H1 (cell line): ENCODE measurements at regions not wholly inside any gene's neighbourhood (a gene's known extent, or its start where the extent isn't known, plus 50 kb on each side); places are given as distances from the start of the nearest gene placed in this dataset.

Experiments
- CBX8 ChIP-seq: fragments of 300-800, 300-1000 bp; sonication (generic); IDR thresholded peaks from 2 replicates; pipeline ENCODE4 v1.7.1; 2016; ENCODE audit warnings: low read depth, low read length, borderline replicate concordance
- NANOG ChIP-seq: IDR thresholded peaks from 2 replicates; pipeline ENCODE4 v1.6.1; 2011; ENCODE audit warnings: low read length, low read depth, mild to moderate bottlenecking, inconsistent platforms; ENCODE audit not compliant: insufficient read depth, poor library complexity, severe bottlenecking
- SP2 ChIP-seq: IDR thresholded peaks from 2 replicates; pipeline ENCODE4 v1.6.1; 2012; ENCODE audit warnings: mild to moderate bottlenecking, low read length, inconsistent platforms
- TF ChIP-seq, protein P1 (sequence below), 3 experiments: IDR thresholded peaks; 1 replicate in 2 of 3; 2 replicates in 1 of 3; pipeline versions ENCODE4 v1.5.1 to v1.6.1; 2011; ENCODE audit warnings: low read length in 3 of 3, mild to moderate bottlenecking in 3 of 3, inconsistent platforms in 2 of 3, low read depth in 1 of 3, moderate library complexity in 1 of 3; ENCODE audit not compliant: insufficient read depth in 1 of 3; ENCODE audit errors: control extremely low read depth in 1 of 3

DNA sequence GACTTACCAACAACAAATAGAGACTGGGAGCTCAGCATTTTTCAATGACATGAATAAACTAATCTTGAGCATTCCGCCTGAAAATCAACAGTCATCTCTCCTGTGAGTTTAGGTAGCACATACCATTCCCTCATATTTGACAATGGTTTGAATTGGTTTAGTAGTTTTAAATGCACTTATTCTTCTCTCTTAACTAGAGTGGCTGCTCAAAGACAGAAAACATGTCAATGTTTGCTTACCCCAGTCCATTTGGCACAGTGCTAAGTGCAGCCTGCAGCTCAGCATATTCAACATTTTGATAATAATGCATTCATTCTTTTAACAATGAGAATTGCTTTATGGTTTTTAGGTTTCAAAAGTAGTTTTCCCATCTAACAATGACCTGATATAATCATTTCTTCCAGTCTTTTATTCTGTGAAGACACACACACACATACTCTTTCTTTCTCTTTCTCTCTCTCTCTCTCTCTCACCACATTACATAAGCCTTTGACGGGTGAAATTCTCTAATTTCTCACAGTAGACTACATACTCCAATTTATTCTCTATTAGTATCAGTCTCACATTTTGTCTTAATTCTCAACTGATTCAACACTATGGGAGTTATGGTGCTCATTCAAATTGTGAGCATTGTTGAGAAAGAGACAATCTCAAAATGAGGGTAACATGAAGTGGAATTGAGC lies 432.3 kb downstream of the LRRIQ3 start (continued):
- TF ChIP-seq CBX8, result no peak
- TF ChIP-seq, protein P1, sequence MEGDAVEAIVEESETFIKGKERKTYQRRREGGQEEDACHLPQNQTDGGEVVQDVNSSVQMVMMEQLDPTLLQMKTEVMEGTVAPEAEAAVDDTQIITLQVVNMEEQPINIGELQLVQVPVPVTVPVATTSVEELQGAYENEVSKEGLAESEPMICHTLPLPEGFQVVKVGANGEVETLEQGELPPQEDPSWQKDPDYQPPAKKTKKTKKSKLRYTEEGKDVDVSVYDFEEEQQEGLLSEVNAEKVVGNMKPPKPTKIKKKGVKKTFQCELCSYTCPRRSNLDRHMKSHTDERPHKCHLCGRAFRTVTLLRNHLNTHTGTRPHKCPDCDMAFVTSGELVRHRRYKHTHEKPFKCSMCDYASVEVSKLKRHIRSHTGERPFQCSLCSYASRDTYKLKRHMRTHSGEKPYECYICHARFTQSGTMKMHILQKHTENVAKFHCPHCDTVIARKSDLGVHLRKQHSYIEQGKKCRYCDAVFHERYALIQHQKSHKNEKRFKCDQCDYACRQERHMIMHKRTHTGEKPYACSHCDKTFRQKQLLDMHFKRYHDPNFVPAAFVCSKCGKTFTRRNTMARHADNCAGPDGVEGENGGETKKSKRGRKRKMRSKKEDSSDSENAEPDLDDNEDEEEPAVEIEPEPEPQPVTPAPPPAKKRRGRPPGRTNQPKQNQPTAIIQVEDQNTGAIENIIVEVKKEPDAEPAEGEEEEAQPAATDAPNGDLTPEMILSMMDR (IDR thresholded peaks at IDR 0.05; ENCODE audit: control extremely low read depth in 1 of 3, insufficient read depth in 1 of 3, low read depth in 1 of 3, low read length in 3 of 3), result no peak
- no peak for TF ChIP-seq SP2
- no peak for TF ChIP-seq NANOG
